Gastrocnemius medialis (tissue), 4 donors: ENCODE measurements at regions not wholly inside any gene's neighbourhood (a gene's known extent, or its start where the extent isn't known, plus 50 kb on each side); places are given as distances from the start of the nearest gene placed in this dataset.

ENCODE experiments used
- CTCF ChIP-seq, 5 experiments: fragments of 450-650 bp in 3 of 5; fragments of 200-600 bp in 2 of 5; sonication (generic) in 2 of 5; IDR thresholded peaks in 4 of 5; conservative IDR thresholded peaks in 1 of 5; 1 replicate in 4 of 5; 2 replicates in 1 of 5; pipeline ENCODE4 v1.5.1; 2016 to 2019; ENCODE audit warnings: antibody characterized with exemption in 5 of 5, mild to moderate bottlenecking in 3 of 5, moderate library complexity in 3 of 5
- POLR2A ChIP-seq, 2 donors: fragments of 450-650 bp; IDR thresholded peaks; one replicate each; pipeline ENCODE4 v1.6.1; 2017; ENCODE audit warnings: antibody characterized with exemption in 2 of 2, mild to moderate bottlenecking in 2 of 2, moderate library complexity in 2 of 2

DNA sequence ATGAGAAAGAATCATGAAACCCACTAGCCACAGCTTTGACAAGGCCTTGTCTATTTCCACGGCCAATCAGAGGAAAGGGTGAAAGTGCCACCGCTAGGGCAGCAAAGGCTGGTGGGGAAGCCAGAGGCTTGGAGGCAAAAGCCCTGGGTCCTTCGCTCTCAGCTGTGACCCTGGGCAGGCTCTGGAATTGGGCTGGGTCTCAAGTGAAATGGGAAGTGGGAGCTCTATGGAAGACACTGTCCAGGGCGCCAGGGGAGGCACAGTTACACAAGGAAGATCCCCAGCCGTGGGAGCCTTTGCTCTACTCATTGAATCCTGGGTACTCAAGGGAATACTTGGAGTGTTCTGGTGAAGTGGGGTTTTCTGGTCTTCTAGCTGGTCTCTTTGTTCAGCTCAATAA lies 136.2 kb downstream of the ASB7 start:
- no peak for TF ChIP-seq CTCF (IDR thresholded peaks at IDR 0.05 in 4 of 5, conservative IDR thresholded peaks at IDR 0.05 in 1 of 5)
- TF ChIP-seq POLR2A (IDR thresholded peaks at IDR 0.05): no peak
